ENCODE measurements at regions not wholly inside any gene's neighbourhood (a gene's known extent, or its start where the extent isn't known, plus 50 kb on each side); places are given as distances from the start of the nearest gene placed in this dataset.
"Not testable (repeated sequence)": the region's sequence is repeated elsewhere in the genome, so short reads cannot be mapped to it uniquely, and the experiment has no call there.

DNA sequence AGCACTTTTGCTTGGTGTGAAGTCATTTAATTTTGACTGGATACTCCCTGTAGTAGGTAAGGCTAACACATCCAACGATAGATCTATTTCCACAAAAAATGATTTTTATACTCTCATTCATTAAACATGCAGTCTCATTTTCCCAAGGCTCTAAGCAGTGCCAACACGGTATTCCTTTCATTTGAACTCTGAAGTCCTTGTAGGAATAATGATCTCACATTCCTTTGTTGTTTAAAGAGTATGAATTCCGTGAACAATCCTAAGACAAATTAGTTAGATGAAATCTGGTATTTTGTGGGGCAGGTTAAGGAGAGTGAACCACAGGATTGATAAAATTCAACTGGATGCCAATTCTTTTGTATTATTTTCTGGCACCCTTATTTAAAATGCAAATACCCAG is 66.6 kb downstream of the LACC1 start:
- DNase-seq (ENCODE audit: low read depth): no peak
- TF ChIP-seq, protein P1, sequence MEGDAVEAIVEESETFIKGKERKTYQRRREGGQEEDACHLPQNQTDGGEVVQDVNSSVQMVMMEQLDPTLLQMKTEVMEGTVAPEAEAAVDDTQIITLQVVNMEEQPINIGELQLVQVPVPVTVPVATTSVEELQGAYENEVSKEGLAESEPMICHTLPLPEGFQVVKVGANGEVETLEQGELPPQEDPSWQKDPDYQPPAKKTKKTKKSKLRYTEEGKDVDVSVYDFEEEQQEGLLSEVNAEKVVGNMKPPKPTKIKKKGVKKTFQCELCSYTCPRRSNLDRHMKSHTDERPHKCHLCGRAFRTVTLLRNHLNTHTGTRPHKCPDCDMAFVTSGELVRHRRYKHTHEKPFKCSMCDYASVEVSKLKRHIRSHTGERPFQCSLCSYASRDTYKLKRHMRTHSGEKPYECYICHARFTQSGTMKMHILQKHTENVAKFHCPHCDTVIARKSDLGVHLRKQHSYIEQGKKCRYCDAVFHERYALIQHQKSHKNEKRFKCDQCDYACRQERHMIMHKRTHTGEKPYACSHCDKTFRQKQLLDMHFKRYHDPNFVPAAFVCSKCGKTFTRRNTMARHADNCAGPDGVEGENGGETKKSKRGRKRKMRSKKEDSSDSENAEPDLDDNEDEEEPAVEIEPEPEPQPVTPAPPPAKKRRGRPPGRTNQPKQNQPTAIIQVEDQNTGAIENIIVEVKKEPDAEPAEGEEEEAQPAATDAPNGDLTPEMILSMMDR (IDR thresholded peaks at IDR 0.05; ENCODE audit: insufficient read depth, low read depth, low read length, missing control alignments): no peak
- H3K4me3 ChIP-seq (ENCODE audit: low read depth, low read length): no peak overlapping the region

DNA sequence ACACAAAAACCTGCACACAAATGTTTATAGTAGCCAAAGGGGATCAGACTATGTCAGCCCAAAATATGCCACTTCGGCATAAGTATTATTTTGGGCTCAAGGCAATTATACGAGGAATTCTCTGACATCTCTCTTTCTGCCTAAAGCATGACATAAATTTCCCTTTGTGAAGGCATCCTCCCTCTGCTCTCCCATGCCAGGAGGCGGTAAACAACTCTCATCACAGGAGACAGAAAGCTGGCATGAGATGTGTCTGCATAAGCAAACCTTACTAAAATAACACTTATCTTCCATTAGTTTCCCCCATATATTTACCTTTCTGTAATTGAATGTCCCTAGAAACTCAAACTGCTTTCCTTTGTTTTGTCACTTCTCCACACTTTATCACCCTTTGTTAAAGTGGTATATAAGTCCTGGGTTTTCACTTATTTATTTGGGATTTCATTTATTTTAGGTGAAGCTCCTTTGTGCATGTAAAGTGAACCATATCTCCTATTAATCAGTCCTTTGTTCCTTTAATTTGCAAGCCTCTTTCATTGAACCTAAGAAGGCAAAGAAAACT is 68.3 kb downstream of the LACC1 start:
- no peak for DNase-seq (ENCODE audit: low read depth)
- TF ChIP-seq, protein P1 (IDR thresholded peaks at IDR 0.05; ENCODE audit: insufficient read depth, low read depth, low read length, missing control alignments): no peak
- H3K4me3 ChIP-seq (ENCODE audit: low read depth, low read length): no peak overlapping the region

DNA sequence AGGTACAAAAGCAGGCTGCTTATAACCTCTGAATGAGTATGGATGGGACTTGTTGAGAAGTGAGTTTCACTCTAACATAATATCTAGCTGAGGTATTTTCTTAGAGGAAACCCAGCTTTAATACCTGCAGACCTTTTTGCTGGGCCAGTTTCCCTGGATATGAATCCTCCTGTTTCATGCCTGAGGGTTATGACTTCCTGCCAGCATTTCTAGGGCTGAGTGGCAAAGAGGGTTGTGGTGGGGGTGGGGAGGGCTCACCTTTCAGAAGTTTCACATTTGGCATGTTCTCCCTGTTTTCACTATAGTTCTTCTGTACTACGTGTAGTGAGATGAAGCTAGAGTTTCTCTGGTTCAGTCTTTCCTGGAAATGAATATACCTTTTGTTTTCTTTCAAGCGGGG is 73.7 kb downstream of the LACC1 start:
- no peak overlapping the region for H3K4me3 ChIP-seq (ENCODE audit: low read depth, low read length)
- TF ChIP-seq, protein P1 (IDR thresholded peaks at IDR 0.05; ENCODE audit: insufficient read depth, low read depth, low read length, missing control alignments): no peak
- no peak for DNase-seq (ENCODE audit: low read depth)

DNA sequence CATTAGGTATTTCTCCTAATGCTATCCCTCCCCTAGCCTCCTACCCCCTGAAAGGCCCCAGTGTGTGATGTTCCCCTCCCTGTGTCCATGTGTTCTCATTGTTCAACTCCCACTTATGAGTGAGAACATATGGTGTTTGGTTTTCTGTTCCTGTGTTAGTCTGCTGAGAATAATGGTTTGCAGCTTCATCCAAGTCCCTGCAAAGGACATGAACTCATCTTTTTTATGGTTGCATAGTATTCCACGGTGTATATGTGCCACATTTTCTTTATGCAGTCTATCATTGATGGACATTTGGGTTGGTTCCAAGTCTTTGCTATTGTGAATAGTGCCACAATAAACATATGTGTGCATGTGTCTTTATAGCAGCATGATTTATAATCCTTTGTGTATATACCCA is 77.3 kb downstream of the LACC1 start:
- not testable (repeated sequence) for DNase-seq (ENCODE audit: low read depth); H3K4me3 ChIP-seq (ENCODE audit: low read depth, low read length)

DNA sequence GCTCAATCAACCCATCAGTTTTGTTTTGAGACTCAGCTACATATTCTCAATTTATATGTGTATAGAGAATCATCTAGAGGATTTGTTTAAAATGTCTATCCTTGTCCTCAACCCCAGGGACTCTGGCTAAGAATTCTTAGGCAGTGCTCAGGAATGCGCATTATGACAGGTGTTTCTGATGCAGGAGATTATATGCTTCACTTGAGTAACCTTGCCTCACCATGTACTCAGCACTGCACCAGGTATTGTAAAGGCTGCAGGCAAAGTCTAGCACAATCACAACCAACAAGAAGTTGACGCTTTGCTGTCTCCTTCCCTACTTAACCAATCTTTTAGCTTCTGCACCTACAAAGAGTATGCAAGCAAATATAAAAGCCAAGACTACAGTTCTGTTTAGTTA is 79.6 kb downstream of the LACC1 start:
- DNase-seq (ENCODE audit: low read depth): no peak
- TF ChIP-seq, protein P1 (IDR thresholded peaks at IDR 0.05; ENCODE audit: insufficient read depth, low read depth, low read length, missing control alignments): no peak
- no peak overlapping the region for H3K4me3 ChIP-seq (ENCODE audit: low read depth, low read length)

DNA sequence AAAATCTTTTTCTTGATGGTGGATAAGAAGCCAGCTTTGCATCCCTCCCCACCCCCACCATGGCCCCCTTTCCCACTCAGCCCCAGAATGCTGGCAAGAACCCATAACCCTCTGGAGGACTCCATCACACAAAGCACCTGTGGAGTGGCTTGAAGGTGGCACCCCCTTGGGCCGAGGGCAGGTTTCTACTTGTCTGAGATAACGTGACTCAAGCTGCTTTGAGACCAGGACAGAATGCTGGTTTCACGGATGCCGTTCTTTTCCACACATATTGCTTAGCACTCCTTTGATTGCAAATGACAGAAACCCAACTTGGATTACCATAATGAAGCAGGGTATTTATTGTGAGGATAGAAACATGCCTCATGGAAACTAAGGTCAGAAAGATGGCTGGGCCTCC is 82.2 kb downstream of the LACC1 start:
- H3K4me3 ChIP-seq (ENCODE audit: low read depth, low read length): no peak overlapping the region
- TF ChIP-seq, protein P1 (IDR thresholded peaks at IDR 0.05; ENCODE audit: insufficient read depth, low read depth, low read length, missing control alignments): no peak
- no peak for DNase-seq (ENCODE audit: low read depth)

DNA sequence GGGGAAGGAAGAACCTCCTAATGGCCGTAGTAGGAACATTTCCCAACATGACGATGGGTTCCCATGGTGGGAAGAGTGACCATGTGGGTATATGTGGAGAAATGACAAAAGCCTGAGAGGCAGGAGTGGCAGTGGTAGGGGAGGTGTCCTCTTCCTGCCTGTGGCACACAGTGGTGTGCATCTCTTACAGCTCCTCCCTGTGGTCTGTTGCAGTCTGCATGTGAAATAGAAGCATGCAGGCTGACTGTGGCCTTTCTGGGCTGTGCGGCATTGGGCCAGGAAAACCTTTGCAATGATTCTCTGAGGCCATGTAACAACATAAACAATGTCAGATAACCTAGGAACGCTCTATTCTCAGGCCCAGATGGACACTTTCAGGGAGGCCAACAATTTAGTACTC is 84.0 kb downstream of the LACC1 start:
- TF ChIP-seq, protein P1 (IDR thresholded peaks at IDR 0.05; ENCODE audit: insufficient read depth, low read depth, low read length, missing control alignments): no peak
- peak; percentile 19 for DNase-seq (ENCODE audit: low read depth)
- H3K4me3 ChIP-seq (ENCODE audit: low read depth, low read length): no peak overlapping the region

Measured in GM12865 (cell line).